ENCODE measurements at regions not wholly inside any gene's neighbourhood (a gene's known extent, or its start where the extent isn't known, plus 50 kb on each side); places are given as distances from the start of the nearest gene placed in this dataset.

DNA sequence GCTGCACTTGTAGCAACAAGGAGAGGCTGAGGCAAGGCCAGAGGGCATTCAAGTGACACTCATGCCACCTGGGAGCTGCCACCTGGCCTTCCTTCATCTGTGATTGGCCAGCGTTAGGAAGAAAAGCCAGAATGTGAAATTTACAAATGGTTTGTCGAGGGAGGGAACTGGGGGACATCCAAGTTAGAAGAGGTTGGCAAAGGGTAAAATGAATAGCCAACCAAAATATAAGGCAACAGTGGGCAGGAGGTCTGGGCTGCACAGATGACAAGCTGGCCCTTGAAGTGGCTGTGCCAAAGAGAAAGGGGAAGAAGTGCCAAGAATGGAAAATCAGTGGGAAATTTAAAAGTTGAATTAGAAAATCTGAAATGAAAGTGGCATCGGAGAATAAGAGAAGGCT lies 221.4 kb downstream of the C11orf91 start:
- TF ChIP-seq, protein P1, sequence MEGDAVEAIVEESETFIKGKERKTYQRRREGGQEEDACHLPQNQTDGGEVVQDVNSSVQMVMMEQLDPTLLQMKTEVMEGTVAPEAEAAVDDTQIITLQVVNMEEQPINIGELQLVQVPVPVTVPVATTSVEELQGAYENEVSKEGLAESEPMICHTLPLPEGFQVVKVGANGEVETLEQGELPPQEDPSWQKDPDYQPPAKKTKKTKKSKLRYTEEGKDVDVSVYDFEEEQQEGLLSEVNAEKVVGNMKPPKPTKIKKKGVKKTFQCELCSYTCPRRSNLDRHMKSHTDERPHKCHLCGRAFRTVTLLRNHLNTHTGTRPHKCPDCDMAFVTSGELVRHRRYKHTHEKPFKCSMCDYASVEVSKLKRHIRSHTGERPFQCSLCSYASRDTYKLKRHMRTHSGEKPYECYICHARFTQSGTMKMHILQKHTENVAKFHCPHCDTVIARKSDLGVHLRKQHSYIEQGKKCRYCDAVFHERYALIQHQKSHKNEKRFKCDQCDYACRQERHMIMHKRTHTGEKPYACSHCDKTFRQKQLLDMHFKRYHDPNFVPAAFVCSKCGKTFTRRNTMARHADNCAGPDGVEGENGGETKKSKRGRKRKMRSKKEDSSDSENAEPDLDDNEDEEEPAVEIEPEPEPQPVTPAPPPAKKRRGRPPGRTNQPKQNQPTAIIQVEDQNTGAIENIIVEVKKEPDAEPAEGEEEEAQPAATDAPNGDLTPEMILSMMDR (IDR thresholded peaks at IDR 0.05) = no peak
- TF ChIP-seq POLR2A (IDR thresholded peaks at IDR 0.05) = no peak

Data from heart left ventricle (tissue), 13 donors.